GM12878 (cell line): ENCODE measurements at regions not wholly inside any gene's neighbourhood (a gene's known extent, or its start where the extent isn't known, plus 50 kb on each side); places are given as distances from the start of the nearest gene placed in this dataset.

Experiments used
- ATAC-seq: fragments of 200-7000 bp; cut with Tn5 transposase; 3 replicates; pipeline ENCODE4 v1.9.1; 2020; ENCODE audit warnings: mild to moderate bottlenecking, moderate library complexity
- BruUV-seq: library from RNA; stranded (reverse); fragments of 400-500 nt; replicated peaks from 2 replicates; lab custom pipeline; 2021; lab: Mats Ljungman, UMichigan
- CTCF ChIA-PET: fragments of 300-600 bp; sonication (Branson Sonifier 250); formaldehyde crosslinking; extraction: SDS; loops from one replicate; lab custom pipeline; 2021; ENCODE audit warnings: inconsistent platforms; lab: Yijun Ruan, JAX
- POLR2A ChIA-PET: fragments of 350-600 bp; formaldehyde crosslinking; extraction: SDS; loops from one replicate; lab custom pipeline; 2021; ENCODE audit warnings: inconsistent platforms; lab: Charles Lee
- RAD21 ChIA-PET: fragments of 300-600 bp; sonication (Branson Sonifier 250); formaldehyde crosslinking; loops from one replicate; lab custom pipeline; 2023; ENCODE audit warnings: antibody characterized with exemption; ENCODE audit not compliant: unreplicated experiment; lab: Charles Lee
- SMC1A ChIA-PET: fragments of 300-600 bp; sonication (Branson Sonifier 250); formaldehyde crosslinking; loops from one replicate; lab custom pipeline; 2023; ENCODE audit not compliant: unreplicated experiment, uncharacterized antibody; lab: Charles Lee
- DNase-seq: peaks from one replicate; pipeline ENCODE4 v3.0.0-alpha.2; 2011; ENCODE audit warnings: low read depth, low spot score
- FAIRE-seq: peaks from 3 replicates; lab custom pipeline; 2011; peaks lifted over from hg19 to GRCh38; lab: Jason Lieb, UNC
- H2AFZ ChIP-seq: 2 replicates; pipeline ENCODE4 v1.6.0; 2011; ENCODE audit warnings: low read depth, low read length, control low read depth; ENCODE audit not compliant: control insufficient read depth
- H3K27ac ChIP-seq: 2 replicates; pipeline ENCODE4 v1.5.1; 2011; ENCODE audit warnings: control low read depth; ENCODE audit not compliant: control insufficient read depth, insufficient read depth
- H3K27me3 ChIP-seq, 2 experiments: replicated peaks in 1 of 2; 2 replicates each; pipeline versions ENCODE4 v1.6.0 to v1.6.1; 2011; ENCODE audit warnings: low read length in 1 of 2; ENCODE audit not compliant: control insufficient read depth in 2 of 2, insufficient read depth in 2 of 2
- H3K36me3 ChIP-seq, 2 experiments: 2 replicates each; pipeline ENCODE4 v1.5.1; 2011; ENCODE audit warnings: low read length in 1 of 2; ENCODE audit not compliant: control insufficient read depth in 2 of 2, insufficient read depth in 2 of 2
- H3K4me1 ChIP-seq: 2 replicates; pipeline ENCODE4 v1.6.1; 2011; ENCODE audit warnings: mild to moderate bottlenecking, low read length, moderate library complexity, mixed read lengths; ENCODE audit not compliant: control insufficient read depth, insufficient read depth
- H3K4me2 ChIP-seq: 2 replicates; pipeline ENCODE4 v1.6.0; 2011; ENCODE audit warnings: control low read depth; ENCODE audit not compliant: control insufficient read depth, insufficient read depth
- H3K4me3 ChIP-seq: fragments of 200-600 bp; sonication (generic); 2 replicates; pipeline ENCODE4 v1.5.1; 2016
- H3K79me2 ChIP-seq: 2 replicates; pipeline ENCODE4 v1.6.0; 2011; ENCODE audit warnings: low read length; ENCODE audit not compliant: control insufficient read depth, insufficient read depth
- H3K9ac ChIP-seq: 2 replicates; pipeline ENCODE4 v1.8.0; 2011; ENCODE audit warnings: low read length, control low read depth, mixed read lengths; ENCODE audit not compliant: control insufficient read depth, insufficient read depth
- H3K9me3 ChIP-seq: replicated peaks from 3 replicates; pipeline ENCODE4 v1.5.1; 2011; ENCODE audit warnings: mild to moderate bottlenecking, low read length; ENCODE audit not compliant: control insufficient read depth, insufficient read depth
- H4K20me1 ChIP-seq: 2 replicates; pipeline ENCODE4 v1.6.0; 2011; ENCODE audit not compliant: control insufficient read depth, insufficient read depth
- JUNB ChIP-seq: IDR thresholded peaks from 2 replicates; pipeline ENCODE4 v1.6.1; 2016; ENCODE audit warnings: antibody characterized with exemption, mild to moderate bottlenecking
- NFXL1 ChIP-seq: fragments of 450-650 bp; IDR thresholded peaks from 2 replicates; pipeline ENCODE4 v1.6.1; 2017; ENCODE audit warnings: antibody characterized with exemption, mild to moderate bottlenecking, borderline replicate concordance
- SREBF1 ChIP-seq: IDR thresholded peaks from 2 replicates; pipeline ENCODE4 v1.6.1; 2012; ENCODE audit warnings: mild to moderate bottlenecking, low read length
- SREBF2 ChIP-seq: IDR thresholded peaks from 2 replicates; pipeline ENCODE4 v1.6.1; 2012; ENCODE audit warnings: mild to moderate bottlenecking, low read length
- TARDBP ChIP-seq: IDR thresholded peaks from 2 replicates; pipeline ENCODE4 v1.6.1; 2016; ENCODE audit warnings: borderline replicate concordance
- WRNIP1 ChIP-seq: IDR thresholded peaks from 2 replicates; pipeline ENCODE4 v1.6.1; 2011; ENCODE audit warnings: low read depth, low read length, improper control_type of control experiment, borderline replicate concordance
- YY1 ChIP-seq: IDR thresholded peaks from 2 replicates; pipeline ENCODE4 v1.6.1; 2011; ENCODE audit warnings: low read depth, mild to moderate bottlenecking, low read length
- ZNF592 ChIP-seq: fragments of 450-650 bp; IDR thresholded peaks from 2 replicates; pipeline ENCODE4 v1.6.1; 2017; ENCODE audit warnings: mild to moderate bottlenecking, moderate library complexity
- WGBS: methylation state at CpG from one replicate; pipeline ENCODE4 v1.1.6; 2016; ENCODE audit warnings: low lambda C conversion rate; ENCODE audit not compliant: insufficient replicate concordance, insufficient coverage; ENCODE audit errors: missing lambda C conversion rate; 5-methylcytosine and 5-hydroxymethylcytosine counted together
- in situ Hi-C: fragments of 300-500 bp; cut with MboI; formaldehyde crosslinking; loops from 9 replicates; pipeline ENCODE4 v1.14.3; 2018; ENCODE audit warnings: mixed read lengths
- intact Hi-C: fragments of 100-400 bp; cut with micrococcal nuclease; formaldehyde crosslinking; loops from one replicate; pipeline ENCODE4 v1.14.2; 2022; ENCODE audit not compliant: unreplicated experiment
- TF ChIP-seq, protein P1 (sequence below): fragments of 150-350 bp; IDR thresholded peaks from 2 replicates; pipeline ENCODE4 v1.6.1; 2016; ENCODE audit warnings: low read depth, low read length
- TF ChIP-seq, protein P2 (sequence below): IDR thresholded peaks from 2 replicates; pipeline ENCODE4 v1.6.1; 2011; ENCODE audit warnings: mild to moderate bottlenecking, low read depth, low read length, moderate library complexity; ENCODE audit not compliant: insufficient replicate concordance
- TF ChIP-seq, protein P3 (sequence below): IDR thresholded peaks from 2 replicates; pipeline ENCODE4 v1.6.1; 2012; ENCODE audit warnings: mild to moderate bottlenecking, low read depth, low read length

DNA sequence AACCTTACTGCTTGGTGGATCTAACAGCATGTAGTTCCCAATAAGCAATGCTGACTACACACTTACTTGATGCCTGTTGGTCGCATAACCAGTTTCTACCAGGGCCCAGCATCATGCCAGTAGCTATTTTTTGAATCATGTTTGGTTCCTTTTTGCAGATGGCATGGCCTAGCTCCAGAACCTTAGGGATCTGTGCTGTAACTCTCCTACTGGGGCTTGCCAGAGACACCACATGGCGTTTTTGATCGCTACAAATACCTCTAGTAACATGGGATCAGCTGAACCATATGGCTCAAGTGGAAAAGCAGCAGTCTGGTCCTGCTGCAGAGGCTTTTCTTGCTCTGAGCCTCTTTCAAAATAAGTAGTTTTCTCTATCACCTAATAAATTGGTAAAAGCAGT lies 654.6 kb upstream of the API5 start (continued):
- TF ChIP-seq, protein P1, sequence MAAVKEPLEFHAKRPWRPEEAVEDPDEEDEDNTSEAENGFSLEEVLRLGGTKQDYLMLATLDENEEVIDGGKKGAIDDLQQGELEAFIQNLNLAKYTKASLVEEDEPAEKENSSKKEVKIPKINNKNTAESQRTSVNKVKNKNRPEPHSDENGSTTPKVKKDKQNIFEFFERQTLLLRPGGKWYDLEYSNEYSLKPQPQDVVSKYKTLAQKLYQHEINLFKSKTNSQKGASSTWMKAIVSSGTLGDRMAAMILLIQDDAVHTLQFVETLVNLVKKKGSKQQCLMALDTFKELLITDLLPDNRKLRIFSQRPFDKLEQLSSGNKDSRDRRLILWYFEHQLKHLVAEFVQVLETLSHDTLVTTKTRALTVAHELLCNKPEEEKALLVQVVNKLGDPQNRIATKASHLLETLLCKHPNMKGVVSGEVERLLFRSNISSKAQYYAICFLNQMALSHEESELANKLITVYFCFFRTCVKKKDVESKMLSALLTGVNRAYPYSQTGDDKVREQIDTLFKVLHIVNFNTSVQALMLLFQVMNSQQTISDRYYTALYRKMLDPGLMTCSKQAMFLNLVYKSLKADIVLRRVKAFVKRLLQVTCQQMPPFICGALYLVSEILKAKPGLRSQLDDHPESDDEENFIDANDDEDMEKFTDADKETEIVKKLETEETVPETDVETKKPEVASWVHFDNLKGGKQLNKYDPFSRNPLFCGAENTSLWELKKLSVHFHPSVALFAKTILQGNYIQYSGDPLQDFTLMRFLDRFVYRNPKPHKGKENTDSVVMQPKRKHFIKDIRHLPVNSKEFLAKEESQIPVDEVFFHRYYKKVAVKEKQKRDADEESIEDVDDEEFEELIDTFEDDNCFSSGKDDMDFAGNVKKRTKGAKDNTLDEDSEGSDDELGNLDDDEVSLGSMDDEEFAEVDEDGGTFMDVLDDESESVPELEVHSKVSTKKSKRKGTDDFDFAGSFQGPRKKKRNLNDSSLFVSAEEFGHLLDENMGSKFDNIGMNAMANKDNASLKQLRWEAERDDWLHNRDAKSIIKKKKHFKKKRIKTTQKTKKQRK, result no peak
- TF ChIP-seq JUNB, result no peak
- TF ChIP-seq, protein P2, sequence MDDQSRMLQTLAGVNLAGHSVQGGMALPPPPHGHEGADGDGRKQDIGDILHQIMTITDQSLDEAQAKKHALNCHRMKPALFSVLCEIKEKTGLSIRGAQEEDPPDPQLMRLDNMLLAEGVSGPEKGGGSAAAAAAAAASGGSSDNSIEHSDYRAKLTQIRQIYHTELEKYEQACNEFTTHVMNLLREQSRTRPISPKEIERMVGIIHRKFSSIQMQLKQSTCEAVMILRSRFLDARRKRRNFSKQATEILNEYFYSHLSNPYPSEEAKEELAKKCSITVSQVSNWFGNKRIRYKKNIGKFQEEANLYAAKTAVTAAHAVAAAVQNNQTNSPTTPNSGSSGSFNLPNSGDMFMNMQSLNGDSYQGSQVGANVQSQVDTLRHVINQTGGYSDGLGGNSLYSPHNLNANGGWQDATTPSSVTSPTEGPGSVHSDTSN, result no peak
- no peak for TF ChIP-seq TARDBP
- TF ChIP-seq, all 136 proteins: peak for 0

DNA sequence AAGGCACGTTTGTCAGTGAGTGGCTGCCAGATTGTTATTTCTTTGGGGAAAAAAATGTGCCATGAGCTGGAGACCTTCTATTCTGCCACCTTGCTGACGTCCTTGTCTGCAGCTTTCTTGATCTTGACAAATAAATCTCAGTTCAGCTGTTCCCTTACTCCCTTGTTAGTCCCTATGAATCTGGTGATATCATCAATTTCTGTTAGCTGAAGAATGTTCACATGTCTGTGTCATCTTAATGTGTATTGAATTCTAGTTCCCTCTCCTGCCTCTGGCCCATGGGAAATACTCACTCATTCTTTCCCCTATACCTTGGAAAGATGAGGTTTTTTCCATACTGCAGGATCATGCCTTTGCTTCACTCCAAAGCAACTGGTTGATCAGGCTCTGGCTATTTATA lies 649.9 kb upstream of the API5 start:
- no peaks in the 10 kb centered on the region for H3K9me3 ChIP-seq
- no peak overlapping the region for H3K4me3 ChIP-seq
- no peaks in the 10 kb centered on the region for H4K20me1 ChIP-seq
- H3K4me2 ChIP-seq, result no peak overlapping the region
- H3K4me1 ChIP-seq, result no peaks in the 10 kb centered on the region
- no peak for ATAC-seq
- no peak overlapping the region for H3K9ac ChIP-seq
- ChIA-PET SMC1A (no interaction called here), POLR2A (no interaction called here), RAD21 (no interaction called here), CTCF (interaction anchor here (1.6 kb wide), 1 partner anchor 12 kb away, joined by 4 read pairs; no protein-coding TSS in a partner anchor)
- no peak overlapping the region for H2AFZ ChIP-seq
- no peaks in the 10 kb centered on the region for H3K79me2 ChIP-seq
- H3K27ac ChIP-seq, result no peak overlapping the region
- intact Hi-C loops (no loop called here), in situ Hi-C loops (no loop called here)
- no TSS peak for BruUV-seq
- no peak for FAIRE-seq
- H3K36me3 ChIP-seq, result no peaks in the 10 kb centered on the region
- H3K27me3 ChIP-seq, result no peaks in the 10 kb centered on the region
- WGBS, result 0% methylated on average over 2 of the region's 2 CpGs
- DNase-seq, result no peak
- TF ChIP-seq, protein P3, sequence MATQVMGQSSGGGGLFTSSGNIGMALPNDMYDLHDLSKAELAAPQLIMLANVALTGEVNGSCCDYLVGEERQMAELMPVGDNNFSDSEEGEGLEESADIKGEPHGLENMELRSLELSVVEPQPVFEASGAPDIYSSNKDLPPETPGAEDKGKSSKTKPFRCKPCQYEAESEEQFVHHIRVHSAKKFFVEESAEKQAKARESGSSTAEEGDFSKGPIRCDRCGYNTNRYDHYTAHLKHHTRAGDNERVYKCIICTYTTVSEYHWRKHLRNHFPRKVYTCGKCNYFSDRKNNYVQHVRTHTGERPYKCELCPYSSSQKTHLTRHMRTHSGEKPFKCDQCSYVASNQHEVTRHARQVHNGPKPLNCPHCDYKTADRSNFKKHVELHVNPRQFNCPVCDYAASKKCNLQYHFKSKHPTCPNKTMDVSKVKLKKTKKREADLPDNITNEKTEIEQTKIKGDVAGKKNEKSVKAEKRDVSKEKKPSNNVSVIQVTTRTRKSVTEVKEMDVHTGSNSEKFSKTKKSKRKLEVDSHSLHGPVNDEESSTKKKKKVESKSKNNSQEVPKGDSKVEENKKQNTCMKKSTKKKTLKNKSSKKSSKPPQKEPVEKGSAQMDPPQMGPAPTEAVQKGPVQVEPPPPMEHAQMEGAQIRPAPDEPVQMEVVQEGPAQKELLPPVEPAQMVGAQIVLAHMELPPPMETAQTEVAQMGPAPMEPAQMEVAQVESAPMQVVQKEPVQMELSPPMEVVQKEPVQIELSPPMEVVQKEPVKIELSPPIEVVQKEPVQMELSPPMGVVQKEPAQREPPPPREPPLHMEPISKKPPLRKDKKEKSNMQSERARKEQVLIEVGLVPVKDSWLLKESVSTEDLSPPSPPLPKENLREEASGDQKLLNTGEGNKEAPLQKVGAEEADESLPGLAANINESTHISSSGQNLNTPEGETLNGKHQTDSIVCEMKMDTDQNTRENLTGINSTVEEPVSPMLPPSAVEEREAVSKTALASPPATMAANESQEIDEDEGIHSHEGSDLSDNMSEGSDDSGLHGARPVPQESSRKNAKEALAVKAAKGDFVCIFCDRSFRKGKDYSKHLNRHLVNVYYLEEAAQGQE, result no peak
- TF ChIP-seq YY1, result no peak
- no peak for TF ChIP-seq SREBF2
- TF ChIP-seq WRNIP1, result no peak
- TF ChIP-seq SREBF1, result no peak
- TF ChIP-seq NFXL1, result no peak
- TF ChIP-seq ZNF592, result no peak
